HG03378 (cell line): ENCODE measurements at regions not wholly inside any gene's neighbourhood (a gene's known extent, or its start where the extent isn't known, plus 50 kb on each side); places are given as distances from the start of the nearest gene placed in this dataset.
"Not testable (repeated sequence)": the region's sequence is repeated elsewhere in the genome, so short reads cannot be mapped to it uniquely, and the experiment has no call there.

ENCODE experiments used
- ATAC-seq: cut with Tn5 transposase; IDR thresholded peaks from one replicate; pipeline ENCODE4 v1.9.1; 2021; ENCODE audit warnings: mild to moderate bottlenecking, moderate library complexity; ENCODE audit not compliant: unreplicated experiment

- ATAC-seq: no peak
Observed at GRCh38 chr21:17146426-17146825, 366.4 kb upstream of the CXADR start.

DNA sequence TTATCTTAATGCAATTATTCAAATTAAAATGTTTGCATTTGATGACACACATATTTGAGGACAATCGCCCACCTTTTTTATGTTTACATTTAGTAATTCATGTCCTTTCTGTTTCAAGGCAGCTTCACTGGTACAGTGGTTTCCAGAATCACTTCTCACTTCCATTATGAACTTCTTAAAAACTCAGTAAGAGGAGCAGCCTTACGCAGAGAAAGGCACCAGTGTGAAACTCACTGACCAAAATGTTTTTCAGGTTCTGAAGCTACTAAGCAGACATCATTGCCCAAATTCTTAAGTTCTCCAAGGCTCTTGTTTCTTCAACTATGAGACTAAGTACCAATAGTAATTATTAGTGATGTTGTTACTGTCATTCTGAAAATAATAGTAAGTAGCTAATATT lies 353.1 kb upstream of the CXADR start:
- no peak for ATAC-seq

GRCh38 chr21:17185674-17186073 lies 327.2 kb upstream of the CXADR start:
- ATAC-seq: no peak

DNA sequence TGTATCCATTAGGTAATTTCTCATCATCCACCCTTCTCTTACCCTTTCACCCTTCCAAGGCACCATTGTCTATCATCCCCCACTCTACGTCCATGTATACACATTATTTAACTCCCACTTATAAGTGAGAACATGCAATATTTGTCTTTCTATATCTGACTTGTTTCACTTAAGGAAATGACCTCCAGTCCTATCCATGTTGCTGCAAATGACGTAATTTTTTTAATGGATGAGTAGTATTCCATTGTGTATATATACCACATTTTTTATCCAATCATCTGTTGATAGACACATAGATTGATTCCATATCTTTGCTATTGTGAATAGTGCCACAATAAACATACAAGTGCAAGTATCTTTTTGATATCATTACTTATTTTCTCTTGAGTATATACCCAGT lies 322.9 kb upstream of the CXADR start:
- ATAC-seq: no peak

GRCh38 chr21:17191346-17191993 lies 321.4 kb upstream of the CXADR start:
- no peak for ATAC-seq

DNA sequence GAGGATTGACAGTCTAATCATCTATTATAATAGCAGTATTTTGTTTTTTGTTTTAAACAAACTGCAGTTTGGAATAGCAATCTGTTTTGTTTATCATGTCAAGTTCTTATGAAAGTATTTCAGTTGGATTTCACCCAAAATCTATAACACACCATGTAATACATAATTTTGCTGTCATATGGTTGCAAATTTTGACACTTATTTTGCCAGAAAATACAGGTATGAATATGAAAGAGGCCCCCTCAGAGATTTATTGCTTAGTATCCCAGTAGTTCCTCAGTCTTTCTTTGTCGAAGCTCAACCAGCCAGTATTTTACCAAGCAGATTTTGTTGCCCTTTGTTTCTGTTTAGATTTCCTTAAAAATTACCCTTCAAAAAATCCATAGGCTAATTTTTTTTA lies 317.5 kb upstream of the CXADR start:
- ATAC-seq: no peak

DNA sequence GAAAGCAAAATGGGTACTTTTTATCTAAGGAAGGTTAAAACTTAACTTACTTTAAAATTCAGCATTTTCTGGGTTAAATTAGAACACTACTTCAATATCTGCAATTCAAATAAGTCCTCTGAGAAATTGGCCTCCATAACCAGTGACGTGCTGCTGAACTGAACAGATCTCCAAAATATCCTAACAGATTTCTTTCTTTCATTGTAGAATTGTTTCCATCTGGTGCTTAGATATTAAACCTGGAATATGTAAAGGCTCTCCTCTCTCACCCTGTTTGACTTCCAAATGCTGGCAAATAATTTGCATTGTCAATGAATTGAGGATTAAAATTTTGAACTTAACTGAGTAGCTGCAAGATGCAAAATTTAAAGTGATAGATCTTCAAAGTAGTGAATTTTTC lies 316.9 kb upstream of the CXADR start:
- ATAC-seq: no peak

DNA sequence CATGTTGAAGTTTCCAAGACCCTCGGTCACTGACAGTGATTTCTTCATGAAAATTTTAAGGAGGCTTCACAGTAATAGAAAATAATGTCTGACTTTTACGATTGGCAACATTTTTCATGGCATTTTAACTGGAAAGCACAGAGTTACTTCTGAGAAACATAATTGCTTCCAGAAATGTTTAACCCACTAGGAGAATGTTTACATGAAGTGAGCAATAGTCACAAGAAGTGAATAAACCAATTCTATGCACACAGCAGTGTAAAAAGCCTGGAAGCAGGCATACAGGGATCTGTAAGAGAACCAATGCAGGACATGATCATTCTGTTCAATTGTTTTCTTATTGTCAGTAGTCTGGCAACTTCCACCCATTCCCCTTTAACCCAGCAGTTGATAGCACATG lies 316.2 kb upstream of the CXADR start:
- ATAC-seq: no peak

DNA sequence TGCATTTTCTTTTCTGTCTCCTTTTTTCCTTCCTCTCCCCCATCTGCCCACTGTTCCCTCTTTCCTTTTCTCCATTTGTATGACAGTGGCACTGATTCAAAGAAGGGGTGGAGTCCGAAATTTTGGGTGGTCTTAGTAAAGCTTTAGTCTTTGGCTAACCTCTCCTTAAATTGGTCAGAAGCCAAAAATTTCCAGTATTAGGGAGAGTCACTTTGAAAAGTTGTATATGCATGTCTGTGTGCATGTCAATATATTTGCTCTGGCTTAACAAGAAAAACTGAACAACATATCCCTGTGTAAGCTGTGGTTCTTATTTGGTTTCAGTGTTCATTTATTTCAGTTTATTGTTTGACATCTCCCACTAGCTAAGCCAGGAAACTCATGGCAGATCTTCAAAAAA lies 314.8 kb upstream of the CXADR start:
- no peak for ATAC-seq

- no peak for ATAC-seq
Observed at GRCh38 chr21:17200250-17200649, 312.6 kb upstream of the CXADR start.

GRCh38 chr21:17201741-17202260 lies 311.0 kb upstream of the CXADR start:
- ATAC-seq: no peak

DNA sequence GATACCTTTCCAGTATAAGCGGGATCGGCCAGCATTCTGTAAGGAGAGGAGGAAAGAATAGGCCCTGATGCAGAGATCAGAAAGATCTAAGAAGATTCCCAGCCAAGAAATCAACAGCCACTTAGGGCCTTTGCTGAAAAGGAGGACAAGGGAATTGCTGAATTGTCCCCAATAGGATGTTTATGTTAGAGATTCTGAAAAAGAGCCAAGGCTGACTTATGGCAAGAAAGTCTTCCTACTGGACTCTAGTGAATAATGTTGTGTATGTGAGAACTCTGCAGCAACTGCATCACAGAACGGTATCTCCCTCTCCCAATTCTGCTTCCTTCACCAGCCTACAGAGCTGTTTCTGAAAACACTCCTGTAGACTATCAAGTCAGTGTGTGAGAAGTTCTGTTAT lies 298.0 kb upstream of the CXADR start:
- no peak for ATAC-seq

- ATAC-seq: not testable (repeated sequence)
Observed at GRCh38 chr21:17219050-17219449, 293.8 kb upstream of the CXADR start.

DNA sequence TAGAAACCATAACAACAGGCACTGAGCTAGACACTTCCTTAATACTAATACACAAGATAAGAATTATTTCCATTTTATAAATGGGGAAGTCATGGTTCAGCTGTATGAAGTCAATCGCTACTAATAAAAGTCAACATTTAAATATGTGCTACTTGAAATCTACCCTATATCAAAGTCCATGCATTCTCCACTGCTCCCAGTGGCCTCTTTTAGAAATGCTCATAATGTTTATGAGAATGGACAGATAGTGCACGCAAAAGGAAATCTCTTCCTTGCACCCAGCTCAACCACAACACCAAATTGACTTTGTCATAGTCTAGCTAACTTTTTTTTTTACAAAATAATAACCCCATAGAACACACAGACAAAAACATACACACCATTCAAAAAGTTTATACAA lies 281.7 kb upstream of the CXADR start:
- ATAC-seq: no peak

GRCh38 chr21:17231771-17232170 lies 281.1 kb upstream of the CXADR start:
- ATAC-seq: no peak

DNA sequence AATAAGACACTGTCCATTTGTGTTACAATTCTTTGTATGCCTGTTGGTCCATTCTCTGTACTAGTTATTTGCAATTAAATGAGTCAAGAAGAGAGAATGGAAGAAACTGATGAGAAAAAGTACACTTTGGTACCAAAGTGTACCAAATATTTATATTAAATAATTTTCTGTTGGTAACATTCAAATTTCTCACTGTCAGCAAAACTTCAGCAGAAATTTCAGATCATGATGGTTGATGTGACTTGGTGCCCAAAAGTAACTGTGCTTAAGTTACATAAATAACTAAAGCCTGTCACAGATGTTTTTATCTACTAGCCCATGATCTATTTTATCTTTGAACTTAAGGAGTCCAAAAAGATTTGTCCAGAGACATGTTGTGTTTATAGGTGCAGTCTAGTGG lies 274.4 kb upstream of the CXADR start:
- no peak for ATAC-seq

GRCh38 chr21:17250778-17251241 lies 262.0 kb upstream of the CXADR start:
- no peak for ATAC-seq

GRCh38 chr21:17257784-17258183 lies 255.1 kb upstream of the CXADR start:
- no peak for ATAC-seq

GRCh38 chr21:17264182-17264581 lies 248.7 kb upstream of the CXADR start:
- no peak for ATAC-seq

DNA sequence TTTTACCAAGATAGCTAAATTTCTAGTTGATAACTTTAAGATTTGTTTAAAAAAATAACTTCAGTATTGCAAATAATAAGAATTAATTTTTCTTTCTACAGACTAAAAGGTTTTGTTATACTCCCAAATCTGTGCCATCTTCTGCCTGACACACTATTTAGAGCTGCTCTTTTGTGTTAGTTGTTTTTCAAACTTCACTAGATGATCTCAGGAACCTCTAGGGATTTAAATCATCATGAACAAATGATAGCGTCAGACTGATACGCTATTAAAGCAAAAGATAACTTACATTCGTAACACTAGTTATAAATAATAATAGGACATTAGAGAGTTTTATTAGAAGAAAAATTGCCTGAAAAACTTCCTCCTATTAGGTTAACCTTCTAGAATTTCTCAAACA lies 243.1 kb upstream of the CXADR start:
- ATAC-seq: no peak

GRCh38 chr21:17270229-17270628 lies 242.6 kb upstream of the CXADR start:
- ATAC-seq: no peak

DNA sequence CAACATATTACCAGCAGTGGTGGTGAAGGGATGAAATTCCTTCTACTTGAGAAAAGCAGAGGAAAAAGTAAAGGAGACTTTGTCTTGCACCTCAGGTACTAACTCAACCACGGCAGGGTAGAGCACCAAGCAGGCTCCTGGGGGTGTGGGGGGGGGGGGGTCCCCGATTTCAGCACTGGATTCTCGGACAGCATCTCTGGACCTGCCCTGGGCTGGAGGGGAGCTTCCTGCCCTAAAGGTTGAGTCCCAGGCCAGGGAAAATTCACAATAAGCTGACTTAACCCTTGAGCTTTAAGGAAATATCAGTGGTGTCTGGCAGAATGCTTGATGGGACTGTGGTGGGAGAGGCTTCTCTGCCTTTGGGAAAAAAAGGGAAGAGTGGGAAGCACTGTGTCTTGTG lies 233.2 kb upstream of the CXADR start:
- no peak for ATAC-seq

DNA sequence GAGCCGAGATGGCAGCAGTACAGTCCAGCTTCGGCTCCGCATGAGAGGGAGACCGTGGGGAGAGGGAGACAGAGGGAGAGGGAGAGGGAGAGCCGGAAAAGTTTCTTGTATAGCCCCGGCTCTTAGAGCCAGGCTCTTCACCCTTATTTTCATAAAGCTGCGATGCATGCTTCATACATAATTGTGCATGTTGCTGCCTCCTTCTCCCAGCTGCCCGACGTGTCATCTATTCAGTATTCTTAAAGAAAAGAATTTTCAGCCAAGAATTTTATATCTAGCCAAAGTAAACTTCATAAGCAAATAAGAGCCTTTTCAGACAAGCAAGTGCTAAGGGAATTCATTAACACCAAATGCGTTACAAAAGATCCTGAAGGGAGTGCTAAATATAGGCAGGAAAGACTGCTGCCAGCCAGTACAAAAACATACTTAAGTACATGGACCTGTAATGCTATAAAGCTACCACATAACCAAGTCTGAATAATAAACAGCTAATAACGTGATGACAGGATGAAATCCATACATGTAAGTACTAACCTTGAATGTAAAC lies 219.8 kb upstream of the CXADR start:
- ATAC-seq: not testable (repeated sequence)
